MM.1S (cell line): ENCODE measurements at regions not wholly inside any gene's neighbourhood (a gene's known extent, or its start where the extent isn't known, plus 50 kb on each side); places are given as distances from the start of the nearest gene placed in this dataset.

ENCODE experiments used
- EZH2 ChIP-seq: fragments of 300-600 bp; sonication (generic); optimal IDR thresholded peaks from 2 replicates; pipeline ENCODE3; 2017; ENCODE audit warnings: low read depth, mild to moderate bottlenecking, antibody characterized with exemption, low read length, mixed read lengths
- EZH2phosphoT487 ChIP-seq: fragments of 300-600 bp; sonication (generic); IDR thresholded peaks from 2 replicates; pipeline ENCODE4 v1.6.1; 2018; ENCODE audit warnings: antibody characterized with exemption, low read length
- TF ChIP-seq, protein P1 (sequence below): fragments of 300-600 bp; sonication (generic); IDR thresholded peaks from 2 replicates; pipeline ENCODE4 v1.5.1; 2016; ENCODE audit warnings: antibody characterized with exemption, low read length, mixed read lengths

DNA sequence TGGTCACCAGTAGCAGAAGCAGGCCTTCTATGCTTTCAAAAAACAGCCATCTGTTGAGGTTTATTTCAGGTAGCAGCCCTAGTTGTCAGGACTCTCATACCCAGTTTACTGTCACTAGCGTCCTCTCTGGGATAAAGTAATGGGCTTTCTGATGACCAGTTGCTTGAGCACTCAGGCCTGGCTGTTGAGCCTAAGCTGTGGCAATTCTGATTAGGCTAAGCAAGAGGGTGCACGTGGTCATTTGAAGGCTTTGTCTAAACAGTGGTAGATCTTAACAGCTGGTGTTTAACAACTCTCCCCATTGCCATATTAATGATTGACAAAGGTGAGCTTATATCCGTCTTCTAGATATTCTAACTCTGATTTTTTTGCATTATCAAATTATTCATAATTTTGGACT is 132.9 kb upstream of the TMCO5A start:
- TF ChIP-seq, protein P1, sequence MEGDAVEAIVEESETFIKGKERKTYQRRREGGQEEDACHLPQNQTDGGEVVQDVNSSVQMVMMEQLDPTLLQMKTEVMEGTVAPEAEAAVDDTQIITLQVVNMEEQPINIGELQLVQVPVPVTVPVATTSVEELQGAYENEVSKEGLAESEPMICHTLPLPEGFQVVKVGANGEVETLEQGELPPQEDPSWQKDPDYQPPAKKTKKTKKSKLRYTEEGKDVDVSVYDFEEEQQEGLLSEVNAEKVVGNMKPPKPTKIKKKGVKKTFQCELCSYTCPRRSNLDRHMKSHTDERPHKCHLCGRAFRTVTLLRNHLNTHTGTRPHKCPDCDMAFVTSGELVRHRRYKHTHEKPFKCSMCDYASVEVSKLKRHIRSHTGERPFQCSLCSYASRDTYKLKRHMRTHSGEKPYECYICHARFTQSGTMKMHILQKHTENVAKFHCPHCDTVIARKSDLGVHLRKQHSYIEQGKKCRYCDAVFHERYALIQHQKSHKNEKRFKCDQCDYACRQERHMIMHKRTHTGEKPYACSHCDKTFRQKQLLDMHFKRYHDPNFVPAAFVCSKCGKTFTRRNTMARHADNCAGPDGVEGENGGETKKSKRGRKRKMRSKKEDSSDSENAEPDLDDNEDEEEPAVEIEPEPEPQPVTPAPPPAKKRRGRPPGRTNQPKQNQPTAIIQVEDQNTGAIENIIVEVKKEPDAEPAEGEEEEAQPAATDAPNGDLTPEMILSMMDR: no peak
- TF ChIP-seq EZH2: no peak
- no peak for TF ChIP-seq EZH2phosphoT487
